B cell (primary cell): ENCODE measurements at regions not wholly inside any gene's neighbourhood (a gene's known extent, or its start where the extent isn't known, plus 50 kb on each side); places are given as distances from the start of the nearest gene placed in this dataset.

ENCODE experiments used
- ATAC-seq: fragments of 200-7000 bp; cut with Tn5 transposase; one replicate; pipeline ENCODE4 v1.10.0; 2021; ENCODE audit warnings: low read depth, mild to moderate bottlenecking, moderate number of reproducible peaks, moderate library complexity
- CTCF ChIA-PET: fragments of 350-600 bp; sonication (Branson Sonifier 250); formaldehyde crosslinking; loops from one replicate; lab custom pipeline; 2021; ENCODE audit warnings: antibody characterized with exemption, inconsistent platforms; lab: Charles Lee
- POLR2A ChIA-PET: fragments of 350-600 bp; sonication (Branson Sonifier 250); formaldehyde crosslinking; loops from one replicate; lab custom pipeline; 2021; ENCODE audit warnings: antibody characterized with exemption; lab: Charles Lee
- DNase-seq: peaks from one replicate; pipeline ENCODE4 v3.0.0; 2013
- H2AFZ ChIP-seq: 2 replicates; pipeline ENCODE4 v1.6.1; 2012; ENCODE audit warnings: mild to moderate bottlenecking, low read depth, low read length; ENCODE audit not compliant: insufficient read depth, poor library complexity, severe bottlenecking
- H3K27ac ChIP-seq, 2 donors: 1 replicate in 1 of 2; 2 replicates in 1 of 2; pipeline ENCODE4 v1.5.1; 2012 to 2013; ENCODE audit warnings: low read length in 2 of 2, mild to moderate bottlenecking in 2 of 2, moderate library complexity in 1 of 2
- H3K27me3 ChIP-seq, 4 experiments: fragments of 200-600 bp in 1 of 4; sonication (generic) in 1 of 4; replicated peaks in 1 of 4; 1 replicate in 2 of 4; 2 replicates in 2 of 4; pipeline versions ENCODE4 v1.6.1 to v1.7.0; 2013 to 2016; ENCODE audit warnings: low read length in 3 of 4, mild to moderate bottlenecking in 2 of 4, mixed read lengths in 1 of 4, moderate library complexity in 1 of 4; ENCODE audit not compliant: insufficient read depth in 4 of 4, control insufficient read depth in 3 of 4; ENCODE audit errors: control extremely low read depth in 1 of 4
- H3K36me3 ChIP-seq, 2 experiments: replicated peaks in 1 of 2; 1 replicate in 1 of 2; 2 replicates in 1 of 2; pipeline versions ENCODE4 v1.6.1 to v1.7.1; 2013; ENCODE audit warnings: low read length in 1 of 2; ENCODE audit not compliant: insufficient read depth in 2 of 2, control insufficient read depth in 1 of 2; ENCODE audit errors: control extremely low read depth in 1 of 2, extremely low read depth in 1 of 2
- H3K4me1 ChIP-seq, 2 donors: fragments of 200-600 bp in 1 of 2; sonication (generic) in 1 of 2; 1 replicate in 1 of 2; 2 replicates in 1 of 2; pipeline versions ENCODE4 v1.5.1 to v1.6.1; 2013 to 2017; ENCODE audit warnings: low read length in 2 of 2; ENCODE audit not compliant: control insufficient read depth in 2 of 2, insufficient read depth in 2 of 2
- H3K4me2 ChIP-seq: replicated peaks from 2 replicates; pipeline ENCODE3; 2012; ENCODE audit warnings: mild to moderate bottlenecking, low read depth, low read length; ENCODE audit not compliant: poor library complexity, severe bottlenecking
- H3K4me3 ChIP-seq, 5 experiments: fragments of 200-600 bp in 1 of 5; sonication (generic) in 1 of 5; 1 replicate in 3 of 5; 2 replicates in 2 of 5; pipeline versions ENCODE4 v1.5.1 to v1.7.0; 2011 to 2016; ENCODE audit warnings: low read length in 4 of 5, mild to moderate bottlenecking in 4 of 5, low read depth in 2 of 5, control low read depth in 1 of 5, moderate library complexity in 1 of 5; ENCODE audit not compliant: insufficient read depth in 1 of 5; ENCODE audit errors: control extremely low read depth in 1 of 5, extremely low read depth in 1 of 5
- H3K79me2 ChIP-seq: fragments of 200-600 bp; sonication (generic); one replicate; pipeline ENCODE4 v1.6.0; 2016; ENCODE audit warnings: low read length; ENCODE audit not compliant: control insufficient read depth, insufficient read depth
- H3K9ac ChIP-seq: fragments of 200-600 bp; sonication (generic); 2 replicates; pipeline ENCODE4 v1.6.1; 2017; ENCODE audit warnings: mild to moderate bottlenecking, low read length, moderate library complexity
- H3K9me3 ChIP-seq, 3 donors: one replicate each; pipeline versions ENCODE4 v1.6.1 to v1.7.1; 2013; ENCODE audit warnings: low read length in 2 of 3; ENCODE audit not compliant: control insufficient read depth in 2 of 3, insufficient read depth in 1 of 3; ENCODE audit errors: control extremely low read depth in 1 of 3
- H4K20me1 ChIP-seq: 2 replicates; pipeline ENCODE4 v1.6.0; 2012; ENCODE audit warnings: mild to moderate bottlenecking, low read length; ENCODE audit not compliant: insufficient read depth, control insufficient read depth, poor library complexity, severe bottlenecking
- H3K27ac Mint-ChIP-seq: one replicate; pipeline ENCODE4 v1.8.0; 2021; ENCODE audit warnings: mixed read lengths
- H3K27me3 Mint-ChIP-seq: one replicate; pipeline ENCODE4 v1.8.0; 2021; ENCODE audit warnings: mixed read lengths
- H3K4me1 Mint-ChIP-seq: one replicate; pipeline ENCODE4 v1.8.0; 2021; ENCODE audit warnings: mixed read lengths
- H3K4me3 Mint-ChIP-seq: one replicate; pipeline ENCODE4 v1.8.0; 2021; ENCODE audit warnings: mixed read lengths
- H3K9me3 Mint-ChIP-seq: one replicate; pipeline ENCODE4 v1.8.0; 2022; ENCODE audit warnings: mixed read lengths; ENCODE audit not compliant: insufficient read depth
- CTCF ChIP-seq: fragments of 200-600 bp; IDR thresholded peaks from one replicate; pipeline ENCODE4 v1.8.0; 2022; ENCODE audit warnings: antibody characterized with exemption, mild to moderate bottlenecking
- EZH2 ChIP-seq: IDR thresholded peaks from 2 replicates; pipeline ENCODE4 v1.6.1; 2012; ENCODE audit warnings: borderline replicate concordance, low read depth, mild to moderate bottlenecking, moderate library complexity, low read length; ENCODE audit not compliant: insufficient read depth, poor library complexity, severe bottlenecking
- WGBS: methylation state at CpG from one replicate; pipeline ENCODE4 v1.1.5; 2013; ENCODE audit warnings: missing lambda C conversion rate; ENCODE audit not compliant: insufficient coverage; 5-methylcytosine and 5-hydroxymethylcytosine counted together
- intact Hi-C: fragments of 100-400 bp; cut with micrococcal nuclease; formaldehyde crosslinking; loops from one replicate; pipeline ENCODE4 v1.10.0; 2022

GRCh38 chr21:35922618-35923017 lies 137.7 kb downstream of the SETD4 start:
- DNase-seq (no peak), ATAC-seq (no peak)
- no peak overlapping the region for H3K27ac Mint-ChIP-seq
- ChIA-PET CTCF (no interaction called here), POLR2A (no interaction called here)
- H3K9me3 Mint-ChIP-seq, result peaks cover 2% of the 10 kb centered on the region
- WGBS, result 100% methylated on average over 3 of the region's 5 CpGs
- intact Hi-C loops, result no loop called here
- no peaks in the 10 kb centered on the region for H3K36me3 ChIP-seq
- peaks cover 0 to 7% (median 0%) of the 10 kb centered on the region in 3 donors for H3K9me3 ChIP-seq
- no peak overlapping the region for H3K4me2 ChIP-seq
- no peaks in the 10 kb centered on the region for H4K20me1 ChIP-seq
- TF ChIP-seq CTCF (no peak), EZH2 (no peak)
- no peaks in the 10 kb centered on the region for H3K79me2 ChIP-seq
- H2AFZ ChIP-seq, result no peak overlapping the region
- no peak overlapping the region for H3K4me3 ChIP-seq
- no peak overlapping the region for H3K4me3 Mint-ChIP-seq
- H3K4me1 ChIP-seq, result no peaks in the 10 kb centered on the region
- H3K27me3 Mint-ChIP-seq, result peaks cover 44% of the 10 kb centered on the region
- H3K4me1 Mint-ChIP-seq, result no peaks in the 10 kb centered on the region
- no peak overlapping the region for H3K9ac ChIP-seq
- H3K27ac ChIP-seq, result no peak overlapping the region
- peaks cover 0 to 7% (median 5%) of the 10 kb centered on the region in 4 experiments for H3K27me3 ChIP-seq

- intact Hi-C loops, result no loop called here
- Histone ChIP-seq H3K9me3 (peaks cover 0 to 7% (median 0%) of the 10 kb centered on the region in 3 donors), H3K4me1 (no peaks in the 10 kb centered on the region), H3K27ac (no peak overlapping the region), H3K9ac (no peak overlapping the region), H3K4me3 (no peak overlapping the region), H3K36me3 (no peaks in the 10 kb centered on the region), H3K4me2 (no peak overlapping the region), H3K79me2 (no peaks in the 10 kb centered on the region), H4K20me1 (no peaks in the 10 kb centered on the region), H3K27me3 (peaks cover 0 to 7% (median 5%) of the 10 kb centered on the region in 4 experiments), H2AFZ (no peak overlapping the region)
- ATAC-seq (no peak), DNase-seq (no peak)
- Mint-ChIP-seq H3K4me3 (no peak overlapping the region), H3K9me3 (peaks cover 2% of the 10 kb centered on the region), H3K27me3 (peaks cover 41% of the 10 kb centered on the region), H3K27ac (no peak overlapping the region), H3K4me1 (no peaks in the 10 kb centered on the region)
- ChIA-PET POLR2A (no interaction called here), CTCF (no interaction called here)
- TF ChIP-seq EZH2 (no peak), CTCF (no peak)
- no CpG with 5 or more reads among the region's 2 CpGs for WGBS
These were observed 138.9 kb downstream of the SETD4 start for GRCh38 chr21:35921471-35921870.
